ENCODE measurements at regions not wholly inside any gene's neighbourhood (a gene's known extent, or its start where the extent isn't known, plus 50 kb on each side); places are given as distances from the start of the nearest gene placed in this dataset.

- TF ChIP-seq CTCF (IDR thresholded peaks at IDR 0.05; ENCODE audit: extremely low read depth, insufficient read depth, missing control alignments) = no peak
- in situ Hi-C loops (cut with MboI; ENCODE audit: low pct_unique_long_range_greater_than_20kb, low sequenced_read_pairs, unreplicated experiment) = no loop called here
Measured at GRCh38 chr18:77654302-77654701, 404.7 kb downstream of the GALR1 start.

GRCh38 chr18:77657651-77658298 is 408.1 kb downstream of the GALR1 start:
- no peak for TF ChIP-seq CTCF (IDR thresholded peaks at IDR 0.05; ENCODE audit: extremely low read depth, insufficient read depth, missing control alignments)
- in situ Hi-C loops (cut with MboI; ENCODE audit: low pct_unique_long_range_greater_than_20kb, low sequenced_read_pairs, unreplicated experiment) = no loop called here
- no peak for DNase-seq (ENCODE audit: low spot score)

More at GRCh38 chr18:77654302-77654701, 404.7 kb downstream of the GALR1 start:
- DNase-seq (ENCODE audit: low spot score) = no peak

- in situ Hi-C loops (cut with MboI; ENCODE audit: low pct_unique_long_range_greater_than_20kb, low sequenced_read_pairs, unreplicated experiment) = no loop called here
- no peak for TF ChIP-seq CTCF (IDR thresholded peaks at IDR 0.05; ENCODE audit: extremely low read depth, insufficient read depth, missing control alignments)
- no peak for DNase-seq (ENCODE audit: low spot score)
Measured at GRCh38 chr18:77658299-77658662, 408.6 kb downstream of the GALR1 start.

- DNase-seq (ENCODE audit: low spot score) = no peak
- TF ChIP-seq CTCF (IDR thresholded peaks at IDR 0.05; ENCODE audit: extremely low read depth, insufficient read depth, missing control alignments) = no peak
- in situ Hi-C loops (cut with MboI; ENCODE audit: low pct_unique_long_range_greater_than_20kb, low sequenced_read_pairs, unreplicated experiment) = no loop called here
Measured at GRCh38 chr18:77658751-77659448, 409.3 kb downstream of the GALR1 start.

- in situ Hi-C loops (cut with MboI; ENCODE audit: low pct_unique_long_range_greater_than_20kb, low sequenced_read_pairs, unreplicated experiment) = no loop called here
- TF ChIP-seq CTCF (IDR thresholded peaks at IDR 0.05; ENCODE audit: extremely low read depth, insufficient read depth, missing control alignments) = no peak
- DNase-seq (ENCODE audit: low spot score) = no peak
Measured at GRCh38 chr18:77666613-77667012, 417.0 kb downstream of the GALR1 start.

GRCh38 chr18:77668219-77668618 is 418.6 kb downstream of the GALR1 start:
- DNase-seq (ENCODE audit: low spot score) = no peak
- no peak for TF ChIP-seq CTCF (IDR thresholded peaks at IDR 0.05; ENCODE audit: extremely low read depth, insufficient read depth, missing control alignments)
- in situ Hi-C loops (cut with MboI; ENCODE audit: low pct_unique_long_range_greater_than_20kb, low sequenced_read_pairs, unreplicated experiment) = no loop called here
